ENCODE measurements at regions not wholly inside any gene's neighbourhood (a gene's known extent, or its start where the extent isn't known, plus 50 kb on each side); places are given as distances from the start of the nearest gene placed in this dataset.

DNA sequence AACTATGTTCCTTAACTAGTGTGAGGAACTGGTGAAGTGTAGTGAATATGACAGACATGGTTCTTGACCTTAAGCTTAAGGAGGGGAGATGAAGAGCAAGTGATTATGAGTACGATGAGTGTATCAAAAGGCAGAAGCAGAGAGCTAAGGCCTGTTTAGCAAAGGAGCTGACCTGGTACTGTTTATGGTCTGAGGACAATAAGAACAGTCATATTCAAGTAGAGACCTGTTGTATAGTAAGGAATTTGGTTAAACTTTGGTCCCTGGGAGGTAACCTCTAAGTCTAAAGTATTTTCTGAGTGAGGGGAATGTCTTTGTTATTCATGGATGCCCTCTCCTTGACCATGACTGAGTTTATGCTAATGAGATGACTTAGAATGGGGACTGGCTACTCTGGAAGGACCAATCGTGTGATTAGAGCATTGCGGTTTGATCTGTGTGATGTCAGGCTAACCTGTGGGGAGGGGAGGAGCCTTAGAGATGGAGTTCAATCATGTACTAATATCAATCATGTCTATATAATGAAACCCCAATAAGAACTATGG is 389.3 kb downstream of the BMP4 start:
- H3K9ac ChIP-seq (ENCODE audit: low read depth, low read length) = no peak overlapping the region
- no peaks in the 10 kb centered on the region for H3K27me3 ChIP-seq (ENCODE audit: insufficient read depth, low read length, poor library complexity)
- H3K9me3 ChIP-seq (ENCODE audit: insufficient read depth, low read length, severe bottlenecking) = peaks cover 6% of the 10 kb centered on the region
- ATAC-seq (ENCODE audit: insufficient read depth, low read depth) (no peak), DNase-seq (no peak)
- H3K27ac ChIP-seq (ENCODE audit: low read length) = no peak overlapping the region
- H4K20me1 ChIP-seq (ENCODE audit: insufficient read depth, low read length) = no peaks in the 10 kb centered on the region
- H3K4me2 ChIP-seq (ENCODE audit: insufficient read depth, low read length) = no peak overlapping the region
- no peaks in the 10 kb centered on the region for H3K4me1 ChIP-seq (ENCODE audit: insufficient read depth, low read length)
- no peaks in the 10 kb centered on the region for H3K79me2 ChIP-seq (ENCODE audit: insufficient read depth, low read length)
- no peak overlapping the region for H3K4me3 ChIP-seq (ENCODE audit: low read depth in 1 of 2, low read length in 2 of 2)
- no peak for TF ChIP-seq EZH2 (IDR thresholded peaks at IDR 0.05; ENCODE audit: borderline replicate concordance, low read depth, low read length, severe bottlenecking)
- no peaks in the 10 kb centered on the region for H3K36me3 ChIP-seq (ENCODE audit: insufficient read depth, low read length)
- H2AFZ ChIP-seq (ENCODE audit: low read depth, low read length) = no peak overlapping the region

DNA sequence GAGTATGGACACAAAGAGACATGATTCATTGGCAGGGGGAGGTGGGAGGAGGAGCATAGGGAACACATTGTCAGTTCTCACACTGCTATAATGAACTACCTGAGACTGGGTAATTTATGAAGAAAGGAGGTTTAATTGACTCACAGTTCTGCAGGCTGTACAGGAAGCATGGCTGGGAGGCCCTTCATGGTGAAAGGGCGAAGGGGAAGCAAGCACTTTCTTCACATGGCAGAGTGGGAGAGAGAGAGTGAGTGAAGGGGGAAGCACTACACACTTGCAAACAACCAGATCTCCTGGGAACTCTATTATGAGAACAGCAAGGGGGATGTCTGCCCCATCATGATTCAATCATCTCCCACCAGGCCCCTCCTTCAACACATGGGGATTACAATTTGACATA is 391.8 kb downstream of the BMP4 start:
- no peak overlapping the region for H3K4me3 ChIP-seq (ENCODE audit: low read depth in 1 of 2, low read length in 2 of 2)
- no peak for ATAC-seq (ENCODE audit: insufficient read depth, low read depth)
- no peak overlapping the region for H3K9ac ChIP-seq (ENCODE audit: low read depth, low read length)
- H3K36me3 ChIP-seq (ENCODE audit: insufficient read depth, low read length) = no peaks in the 10 kb centered on the region
- no peaks in the 10 kb centered on the region for H4K20me1 ChIP-seq (ENCODE audit: insufficient read depth, low read length)
- H3K9me3 ChIP-seq (ENCODE audit: insufficient read depth, low read length, severe bottlenecking) = peaks cover 17% of the 10 kb centered on the region
- H3K4me2 ChIP-seq (ENCODE audit: insufficient read depth, low read length) = no peak overlapping the region
- no peak for DNase-seq
- H3K27me3 ChIP-seq (ENCODE audit: insufficient read depth, low read length, poor library complexity) = no peaks in the 10 kb centered on the region
- no peak overlapping the region for H2AFZ ChIP-seq (ENCODE audit: low read depth, low read length)
- H3K27ac ChIP-seq (ENCODE audit: low read length) = no peak overlapping the region
- no peaks in the 10 kb centered on the region for H3K79me2 ChIP-seq (ENCODE audit: insufficient read depth, low read length)
- no peaks in the 10 kb centered on the region for H3K4me1 ChIP-seq (ENCODE audit: insufficient read depth, low read length)
- TF ChIP-seq CTCF (IDR thresholded peaks at IDR 0.05; ENCODE audit: borderline replicate concordance, extremely low read depth, low read length, poor library complexity, severe bottlenecking) (no peak), EZH2 (IDR thresholded peaks at IDR 0.05; ENCODE audit: borderline replicate concordance, low read depth, low read length, severe bottlenecking) (no peak)

DNA sequence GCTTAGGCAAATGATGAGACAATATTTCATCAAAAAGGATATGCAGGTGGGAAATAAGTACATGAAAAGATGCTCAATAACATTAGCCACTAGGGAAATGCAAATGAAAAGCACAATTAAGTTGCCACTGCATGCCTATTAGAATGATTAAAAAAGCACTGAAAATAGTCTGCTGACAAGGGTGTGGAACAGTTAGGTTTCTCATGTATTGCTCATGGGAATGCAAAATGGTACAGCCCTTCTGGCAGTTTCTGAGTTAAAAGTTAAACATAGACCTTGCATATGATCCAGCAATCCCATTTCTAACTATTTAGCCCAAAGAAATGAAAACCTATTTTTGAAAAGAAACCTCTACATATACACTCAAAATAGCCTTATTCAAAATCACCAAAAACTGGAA is 393.0 kb downstream of the BMP4 start:
- Histone ChIP-seq H3K4me1 (ENCODE audit: insufficient read depth, low read length) (no peaks in the 10 kb centered on the region), H3K9ac (ENCODE audit: low read depth, low read length) (no peak overlapping the region), H3K4me2 (ENCODE audit: insufficient read depth, low read length) (no peak overlapping the region), H3K9me3 (ENCODE audit: insufficient read depth, low read length, severe bottlenecking) (peaks cover 17% of the 10 kb centered on the region), H3K4me3 (ENCODE audit: low read depth in 1 of 2, low read length in 2 of 2) (no peak overlapping the region), H3K79me2 (ENCODE audit: insufficient read depth, low read length) (no peaks in the 10 kb centered on the region), H3K27ac (ENCODE audit: low read length) (no peak overlapping the region), H3K27me3 (ENCODE audit: insufficient read depth, low read length, poor library complexity) (no peaks in the 10 kb centered on the region), H3K36me3 (ENCODE audit: insufficient read depth, low read length) (no peaks in the 10 kb centered on the region), H2AFZ (ENCODE audit: low read depth, low read length) (no peak overlapping the region), H4K20me1 (ENCODE audit: insufficient read depth, low read length) (no peaks in the 10 kb centered on the region)
- DNase-seq (no peak), ATAC-seq (ENCODE audit: insufficient read depth, low read depth) (no peak)
- no peak for TF ChIP-seq CTCF (IDR thresholded peaks at IDR 0.05; ENCODE audit: borderline replicate concordance, extremely low read depth, low read length, poor library complexity, severe bottlenecking)
- no peak for TF ChIP-seq EZH2 (IDR thresholded peaks at IDR 0.05; ENCODE audit: borderline replicate concordance, low read depth, low read length, severe bottlenecking)

DNA sequence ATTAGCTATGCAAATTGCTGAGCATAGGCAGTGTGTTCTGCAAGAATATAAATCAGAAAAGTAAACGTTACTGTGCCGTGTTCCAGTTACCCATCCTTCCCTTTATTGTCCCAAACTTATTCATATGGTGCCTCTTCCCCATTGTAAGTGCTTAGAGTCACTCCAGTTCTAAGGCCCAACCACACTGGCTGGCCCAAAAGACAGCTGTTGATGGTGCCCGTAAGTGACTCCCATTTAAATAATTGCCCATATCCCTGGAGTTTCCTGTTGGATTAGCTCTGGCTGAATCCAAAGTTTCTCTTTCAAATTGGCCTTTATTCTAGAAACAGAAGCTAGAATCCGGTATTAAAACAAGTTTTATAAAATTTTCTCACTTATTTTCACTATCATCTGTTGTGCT is 400.1 kb upstream of the DDHD1 start:
- Histone ChIP-seq H3K4me2 (ENCODE audit: insufficient read depth, low read length) (no peak overlapping the region), H3K27ac (ENCODE audit: low read length) (no peak overlapping the region), H3K27me3 (ENCODE audit: insufficient read depth, low read length, poor library complexity) (no peaks in the 10 kb centered on the region), H2AFZ (ENCODE audit: low read depth, low read length) (no peak overlapping the region), H3K4me3 (ENCODE audit: low read depth in 1 of 2, low read length in 2 of 2) (no peak overlapping the region), H3K36me3 (ENCODE audit: insufficient read depth, low read length) (no peaks in the 10 kb centered on the region), H3K9me3 (ENCODE audit: insufficient read depth, low read length, severe bottlenecking) (no peaks in the 10 kb centered on the region), H4K20me1 (ENCODE audit: insufficient read depth, low read length) (no peaks in the 10 kb centered on the region), H3K9ac (ENCODE audit: low read depth, low read length) (no peak overlapping the region), H3K4me1 (ENCODE audit: insufficient read depth, low read length) (no peaks in the 10 kb centered on the region), H3K79me2 (ENCODE audit: insufficient read depth, low read length) (no peaks in the 10 kb centered on the region)
- DNase-seq = no peak
- TF ChIP-seq CTCF (IDR thresholded peaks at IDR 0.05; ENCODE audit: borderline replicate concordance, extremely low read depth, low read length, poor library complexity, severe bottlenecking) (no peak), EZH2 (IDR thresholded peaks at IDR 0.05; ENCODE audit: borderline replicate concordance, low read depth, low read length, severe bottlenecking) (no peak)
- ATAC-seq (ENCODE audit: insufficient read depth, low read depth) = no peak

Measured in DND-41 (cell line).